Neural cell (in vitro differentiated cells): ENCODE measurements at regions not wholly inside any gene's neighbourhood (a gene's known extent, or its start where the extent isn't known, plus 50 kb on each side); places are given as distances from the start of the nearest gene placed in this dataset.

Source experiments
- H2AFZ ChIP-seq: fragments of 200-600, 300-800 bp; sonication (generic), shearing (Covaris generic); 2 replicates; pipeline ENCODE4 v1.6.0; 2014; ENCODE audit warnings: low read depth, mild to moderate bottlenecking, antibody characterized with exemption, low read length, moderate library complexity
- H3F3A ChIP-seq: fragments of 200-600 bp; shearing (Covaris generic); 2 replicates; pipeline ENCODE4 v1.6.1; 2016; ENCODE audit warnings: mild to moderate bottlenecking, moderate library complexity, mixed read lengths, antibody characterized with exemption, low read length; ENCODE audit not compliant: insufficient read depth, poor library complexity, severe bottlenecking
- H3K27ac ChIP-seq: fragments of 200-600, 300-800 bp; sonication (generic), shearing (Covaris generic); 2 replicates; pipeline ENCODE4 v1.5.1; 2014; ENCODE audit warnings: mild to moderate bottlenecking, low read length, moderate library complexity
- H3K27me3 ChIP-seq: fragments of 300-800, 200-600 bp; sonication (generic), shearing (Covaris generic); 2 replicates; pipeline ENCODE4 v1.6.0; 2014; ENCODE audit warnings: mild to moderate bottlenecking, low read depth, low read length, moderate library complexity; ENCODE audit not compliant: insufficient read depth
- H3K36me3 ChIP-seq: fragments of 300-800, 200-600 bp; sonication (generic), shearing (Covaris generic); 2 replicates; pipeline ENCODE4 v1.5.1; 2014; ENCODE audit warnings: mild to moderate bottlenecking, antibody characterized with exemption, low read length, moderate library complexity; ENCODE audit not compliant: insufficient read depth
- H3K4me2 ChIP-seq: fragments of 300-800, 200-600 bp; sonication (generic), shearing (Covaris generic); 2 replicates; pipeline ENCODE4 v1.6.0; 2014; ENCODE audit warnings: mild to moderate bottlenecking, low read length
- H3K4me3 ChIP-seq: fragments of 300-800, 200-600 bp; sonication (generic), shearing (Covaris generic); 2 replicates; pipeline ENCODE4 v1.5.1; 2014; ENCODE audit warnings: mild to moderate bottlenecking, low read length, moderate library complexity
- H3K79me2 ChIP-seq: fragments of 200-600 bp; shearing (Covaris generic); replicated peaks from 2 replicates; pipeline ENCODE4 v1.6.0; 2014; ENCODE audit warnings: mild to moderate bottlenecking, low read length, moderate library complexity; ENCODE audit not compliant: insufficient read depth
- H3K9ac ChIP-seq: fragments of 300-800, 200-600 bp; sonication (generic), shearing (Covaris generic); 2 replicates; pipeline ENCODE4 v1.6.1; 2016; ENCODE audit warnings: mild to moderate bottlenecking, low read length, mixed read lengths
- H3K9me2 ChIP-seq: fragments of 200-600 bp; shearing (Covaris generic); 2 replicates; pipeline ENCODE4 v1.6.1; 2016; ENCODE audit warnings: mild to moderate bottlenecking, low read length, mixed read lengths; ENCODE audit not compliant: insufficient read depth
- H3K9me3 ChIP-seq: fragments of 200-600, 300-800 bp; sonication (generic), shearing (Covaris generic); 2 replicates; pipeline ENCODE4 v1.6.1; 2016; ENCODE audit warnings: mild to moderate bottlenecking, mixed run types, low read length, moderate library complexity, mixed read lengths
- H4K20me1 ChIP-seq: fragments of 200-600 bp; shearing (Covaris generic); 2 replicates; pipeline ENCODE4 v1.6.1; 2016; ENCODE audit warnings: mild to moderate bottlenecking, mixed run types; ENCODE audit not compliant: insufficient read depth
- CTCF ChIP-seq: fragments of 450-650 bp; IDR thresholded peaks from 2 replicates; pipeline ENCODE4 v1.5.1; 2014; ENCODE audit warnings: antibody characterized with exemption, mild to moderate bottlenecking, moderate library complexity; ENCODE audit not compliant: poor library complexity, severe bottlenecking
- EP300 ChIP-seq: fragments of 450-650 bp; conservative IDR thresholded peaks from 2 replicates; pipeline ENCODE4 v1.6.1; 2014; ENCODE audit warnings: antibody characterized with exemption, mild to moderate bottlenecking, moderate library complexity; ENCODE audit not compliant: poor library complexity, severe bottlenecking
- EZH2 ChIP-seq: fragments of 200-600, 300-800 bp; shearing (Covaris generic), sonication (generic); IDR thresholded peaks from 2 replicates; pipeline ENCODE4 v1.6.1; 2014; ENCODE audit warnings: antibody characterized with exemption, low read length, borderline replicate concordance, mild to moderate bottlenecking; ENCODE audit not compliant: insufficient read depth, poor library complexity, severe bottlenecking
- MXI1 ChIP-seq: fragments of 450-650 bp; conservative IDR thresholded peaks from 2 replicates; pipeline ENCODE4 v1.6.1; 2014; ENCODE audit warnings: antibody characterized with exemption, mild to moderate bottlenecking; ENCODE audit not compliant: poor library complexity, severe bottlenecking
- POLR2AphosphoS5 ChIP-seq: IDR thresholded peaks from 2 replicates; pipeline ENCODE4 v1.6.1; 2012
- RAD21 ChIP-seq: fragments of 450-650 bp; conservative IDR thresholded peaks from 2 replicates; pipeline ENCODE4 v1.6.1; 2014; ENCODE audit warnings: antibody characterized with exemption, mild to moderate bottlenecking, moderate library complexity
- REST ChIP-seq: IDR thresholded peaks from 2 replicates; pipeline ENCODE4 v1.6.1; 2012; ENCODE audit warnings: borderline replicate concordance
- SMC3 ChIP-seq: fragments of 450-650 bp; conservative IDR thresholded peaks from 2 replicates; pipeline ENCODE4 v1.6.1; 2014; ENCODE audit warnings: antibody characterized with exemption, mild to moderate bottlenecking, moderate library complexity; ENCODE audit not compliant: poor library complexity
- TAF1 ChIP-seq: IDR thresholded peaks from 2 replicates; pipeline ENCODE4 v1.6.1; 2012; ENCODE audit warnings: low read depth

GRCh38 chr2:153387203-153387602, 91.4 kb downstream of the RPRM start:
- Histone ChIP-seq H3K4me2 (no peak overlapping the region), H3K9ac (no peak overlapping the region), H4K20me1 (no peaks in the 10 kb centered on the region), H3K79me2 (no peaks in the 10 kb centered on the region), H3K4me3 (no peak overlapping the region), H3K9me3 (no peaks in the 10 kb centered on the region), H3K36me3 (no peaks in the 10 kb centered on the region), H3K27ac (no peak overlapping the region), H2AFZ (no peak overlapping the region), H3K27me3 (no peaks in the 10 kb centered on the region), H3K9me2 (no peaks in the 10 kb centered on the region), H3F3A (no peaks in the 10 kb centered on the region)
- no peak for TF ChIP-seq EZH2
- TF ChIP-seq POLR2AphosphoS5: no peak
- TF ChIP-seq REST: no peak
- TF ChIP-seq CTCF: no peak
- TF ChIP-seq MXI1: no peak
- no peak for TF ChIP-seq SMC3
- TF ChIP-seq EP300: no peak
- TF ChIP-seq RAD21: no peak
- no peak for TF ChIP-seq TAF1

GRCh38 chr2:153386481-153386897, 92.1 kb downstream of the RPRM start:
- TF ChIP-seq TAF1: no peak
- TF ChIP-seq MXI1: no peak
- TF ChIP-seq REST: no peak
- no peak for TF ChIP-seq POLR2AphosphoS5
- TF ChIP-seq EP300: no peak
- no peak for TF ChIP-seq RAD21
- TF ChIP-seq CTCF: no peak
- no peak for TF ChIP-seq EZH2
- TF ChIP-seq SMC3: no peak
- no peaks in the 10 kb centered on the region for H3K27me3 ChIP-seq
- no peak overlapping the region for H2AFZ ChIP-seq
- no peaks in the 10 kb centered on the region for H3K9me2 ChIP-seq
- no peaks in the 10 kb centered on the region for H3F3A ChIP-seq
- H3K36me3 ChIP-seq: no peaks in the 10 kb centered on the region
- H3K9me3 ChIP-seq: no peaks in the 10 kb centered on the region
- no peak overlapping the region for H3K27ac ChIP-seq
- H3K4me3 ChIP-seq: no peak overlapping the region
- H3K4me2 ChIP-seq: no peak overlapping the region
- H4K20me1 ChIP-seq: no peaks in the 10 kb centered on the region
- H3K9ac ChIP-seq: no peak overlapping the region
- no peaks in the 10 kb centered on the region for H3K79me2 ChIP-seq
